ENCODE measurements at regions not wholly inside any gene's neighbourhood (a gene's known extent, or its start where the extent isn't known, plus 50 kb on each side); places are given as distances from the start of the nearest gene placed in this dataset.

GRCh38 chr1:81050390-81050789 is 750.3 kb upstream of the ADGRL2 start:
- TF ChIP-seq YY1 (IDR thresholded peaks at IDR 0.05; ENCODE audit: insufficient read depth, insufficient read length) (no peak), SUZ12 (IDR thresholded peaks at IDR 0.05; ENCODE audit: extremely low read depth, insufficient read depth, insufficient read length) (no peak), ZNF274 (IDR thresholded peaks at IDR 0.05; ENCODE audit: low read depth, low read length) (no peak)
